ENCODE measurements at regions not wholly inside any gene's neighbourhood (a gene's known extent, or its start where the extent isn't known, plus 50 kb on each side); places are given as distances from the start of the nearest gene placed in this dataset.
A peak's percentile ranks its signal among the peaks of the same experiment; 100 is the strongest.
"Not testable (repeated sequence)": the region's sequence is repeated elsewhere in the genome, so short reads cannot be mapped to it uniquely, and the experiment has no call there.

- DNase-seq (ENCODE audit: low read depth in 2 of 2): no peak
Observed at GRCh38 chr22:22346401-22347107, 102.0 kb downstream of the VPREB1 start.

GRCh38 chr22:22348127-22348814 is 103.7 kb downstream of the VPREB1 start:
- no peak for DNase-seq (ENCODE audit: low read depth in 2 of 2)

DNA sequence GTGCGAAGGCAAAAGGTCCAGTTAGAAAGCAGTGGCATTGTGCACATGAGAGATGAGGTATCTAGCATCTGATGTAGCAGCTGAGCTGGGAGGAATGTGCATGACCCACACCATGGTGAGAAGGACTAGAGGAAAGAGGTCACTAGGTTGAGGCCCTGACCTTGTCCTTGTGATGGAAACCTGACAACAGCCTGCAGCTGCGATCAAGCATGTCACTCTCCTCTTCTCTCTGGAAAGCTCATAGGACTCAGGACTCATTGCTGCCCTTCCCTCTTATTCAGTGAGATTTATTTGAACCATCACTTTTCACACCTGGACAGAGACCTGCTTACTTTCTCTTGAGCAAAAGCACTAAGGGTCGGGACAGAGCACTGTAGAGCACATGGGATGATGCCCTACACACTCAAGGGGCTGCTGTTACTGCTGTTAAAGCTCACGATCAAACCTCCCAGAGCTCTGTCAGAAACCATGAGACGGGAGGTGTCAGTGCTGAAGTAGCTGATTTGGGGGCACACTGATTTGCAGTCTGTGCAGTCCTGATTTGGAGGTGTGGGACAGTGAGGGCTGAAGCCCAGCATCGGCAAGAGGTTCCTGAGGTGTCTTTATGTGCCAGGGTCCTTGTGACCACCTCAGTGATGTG is 104.3 kb downstream of the VPREB1 start:
- DNase-seq (ENCODE audit: low read depth in 2 of 2): no peak

GRCh38 chr22:22349455-22349836 is 104.9 kb downstream of the VPREB1 start:
- no peak for DNase-seq (ENCODE audit: low read depth in 2 of 2)

GRCh38 chr22:22351366-22351765 is 106.8 kb downstream of the VPREB1 start:
- DNase-seq (ENCODE audit: low read depth in 2 of 2): no peak

GRCh38 chr22:22352371-22352999 is 107.9 kb downstream of the VPREB1 start:
- no peak for DNase-seq (ENCODE audit: low read depth in 2 of 2)

GRCh38 chr22:22355096-22355834 is 110.7 kb downstream of the VPREB1 start:
- no peak for DNase-seq (ENCODE audit: low read depth in 2 of 2)

DNA sequence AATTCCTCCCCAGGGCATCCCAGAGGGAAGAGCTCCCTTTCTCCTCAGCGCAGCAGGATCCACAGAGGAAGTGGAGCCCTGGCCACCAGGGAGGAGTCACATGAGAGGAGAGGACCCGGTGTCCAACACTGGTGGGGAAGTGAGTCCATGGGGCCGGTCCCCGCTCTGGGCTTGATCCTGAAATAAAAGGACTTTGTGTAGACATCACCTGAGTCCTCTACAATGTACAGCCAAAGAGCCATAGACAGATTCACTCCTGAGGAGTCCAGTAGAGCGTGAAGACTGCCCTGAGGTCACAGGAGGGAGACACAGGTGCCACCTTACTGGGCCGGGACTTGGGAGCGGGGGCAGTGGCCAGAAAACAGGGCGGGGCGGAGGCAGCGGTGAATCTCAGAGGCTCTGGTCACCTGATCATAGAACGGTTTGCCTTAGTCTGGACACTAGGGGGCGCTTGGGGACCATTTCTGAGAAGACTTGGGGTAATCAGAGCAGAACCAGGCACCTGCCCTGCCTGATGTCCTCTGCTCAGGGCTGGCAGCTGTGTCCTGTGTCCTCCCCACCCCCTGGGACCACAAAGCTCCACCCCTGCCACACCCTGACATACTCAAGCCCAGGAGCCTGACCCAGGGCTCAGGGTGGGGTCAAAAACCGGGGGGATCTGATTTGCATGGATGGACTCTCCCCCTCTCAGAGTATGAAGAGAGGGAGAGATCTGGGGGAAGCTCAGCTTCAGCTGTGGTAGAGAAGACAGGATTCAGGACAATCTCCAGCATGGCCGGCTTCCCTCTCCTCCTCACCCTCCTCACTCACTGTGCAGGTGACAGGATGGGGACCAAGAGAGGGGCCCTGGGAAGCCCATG is 112.7 kb downstream of the VPREB1 start:
- peak; percentile 2 to 10 for DNase-seq (ENCODE audit: low read depth in 2 of 2)

DNA sequence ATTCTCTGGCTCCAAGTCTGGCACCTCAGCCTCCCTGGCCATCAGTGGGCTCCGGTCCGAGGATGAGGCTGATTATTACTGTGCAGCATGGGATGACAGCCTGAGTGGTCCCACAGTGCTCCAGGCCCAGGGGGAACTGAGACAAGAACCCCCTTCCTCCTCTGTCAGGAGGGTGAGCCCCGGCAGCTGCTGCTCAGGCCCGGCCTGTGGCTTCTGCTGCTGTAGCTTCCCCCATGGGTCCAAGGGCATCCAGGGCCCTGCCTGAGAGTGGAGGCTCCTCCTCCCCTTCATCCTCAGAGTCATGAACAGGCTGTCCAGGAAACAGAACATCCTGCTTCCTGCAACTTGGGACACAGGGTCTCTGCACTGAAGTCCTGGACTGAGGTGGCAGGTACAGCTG is 113.6 kb downstream of the VPREB1 start:
- DNase-seq (ENCODE audit: low read depth in 2 of 2): no peak

- no peak for DNase-seq (ENCODE audit: low read depth in 2 of 2)
Observed at GRCh38 chr22:22358686-22359085, 114.1 kb downstream of the VPREB1 start.

- no peak for DNase-seq (ENCODE audit: low read depth in 2 of 2)
Observed at GRCh38 chr22:22359465-22359864, 114.9 kb downstream of the VPREB1 start.

DNA sequence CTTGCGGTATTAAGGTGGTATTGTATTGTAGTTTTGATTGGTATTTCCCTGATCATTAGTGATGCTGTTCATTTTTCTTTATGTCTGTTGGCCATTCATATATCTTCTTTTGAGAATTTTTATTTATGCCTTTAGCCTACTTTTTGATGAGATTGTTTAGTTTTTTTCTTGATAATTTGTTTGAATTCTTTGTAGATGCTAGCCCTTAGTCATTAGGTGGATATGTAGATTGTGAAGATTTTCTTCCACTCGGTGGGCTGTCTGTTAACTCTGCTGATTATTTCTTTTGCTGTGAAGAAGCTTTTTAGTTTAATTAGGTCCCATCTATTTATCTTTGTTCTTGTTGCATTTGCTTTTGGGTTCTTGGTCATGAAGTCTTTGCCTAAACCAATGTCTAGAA is 115.4 kb downstream of the VPREB1 start:
- DNase-seq (ENCODE audit: low read depth in 2 of 2): no peak

GRCh38 chr22:22362311-22362710 is 117.7 kb downstream of the VPREB1 start:
- no peak for DNase-seq (ENCODE audit: low read depth in 2 of 2)

GRCh38 chr22:22362936-22363335 is 118.3 kb downstream of the VPREB1 start:
- no peak for DNase-seq (ENCODE audit: low read depth in 2 of 2)

GRCh38 chr22:22364207-22364606 is 119.6 kb downstream of the VPREB1 start:
- no peak for DNase-seq (ENCODE audit: low read depth in 2 of 2)

DNA sequence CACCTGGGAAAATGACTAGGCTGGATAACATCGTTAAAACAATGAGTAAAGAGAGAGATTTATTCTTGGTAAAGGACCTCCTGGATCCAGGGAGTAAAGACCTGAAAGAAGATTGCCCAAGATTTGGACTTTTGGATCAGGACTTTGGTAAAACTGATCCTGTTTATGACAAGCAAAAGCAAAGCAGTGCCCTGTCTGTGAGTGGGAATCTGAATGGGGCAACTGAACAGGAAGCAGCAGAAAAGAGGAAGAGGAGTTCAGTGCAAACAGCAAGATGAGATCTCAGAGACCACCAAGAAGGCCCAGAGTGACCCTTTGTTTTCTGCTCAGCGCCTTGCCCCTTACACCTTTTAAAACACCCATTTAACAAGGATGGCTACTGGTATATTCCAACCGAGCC is 122.0 kb downstream of the VPREB1 start:
- no peak for DNase-seq (ENCODE audit: low read depth in 2 of 2)

DNA sequence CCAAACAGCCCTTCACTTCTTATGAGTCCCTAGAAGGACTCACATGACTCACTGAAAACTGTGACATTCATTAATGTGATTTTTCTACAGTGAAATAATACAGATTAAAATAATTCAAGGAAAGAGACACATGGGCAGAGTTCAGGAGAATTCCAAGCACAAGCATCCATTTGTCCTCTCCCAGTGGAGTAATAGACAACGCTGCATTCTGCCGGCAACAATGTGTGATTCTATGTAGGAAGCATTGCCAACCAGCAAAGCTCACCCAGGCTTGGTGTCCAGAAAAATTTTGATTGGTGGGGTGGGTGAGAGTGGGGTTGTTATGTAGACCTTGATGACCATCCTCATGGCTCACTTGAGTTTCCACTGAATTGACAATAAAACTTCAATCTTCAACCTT is 123.9 kb downstream of the VPREB1 start:
- no peak for DNase-seq (ENCODE audit: low read depth in 2 of 2)

- DNase-seq (ENCODE audit: low read depth in 2 of 2): not testable (repeated sequence)
Observed at GRCh38 chr22:22369219-22369963, 124.8 kb downstream of the VPREB1 start.

DNA sequence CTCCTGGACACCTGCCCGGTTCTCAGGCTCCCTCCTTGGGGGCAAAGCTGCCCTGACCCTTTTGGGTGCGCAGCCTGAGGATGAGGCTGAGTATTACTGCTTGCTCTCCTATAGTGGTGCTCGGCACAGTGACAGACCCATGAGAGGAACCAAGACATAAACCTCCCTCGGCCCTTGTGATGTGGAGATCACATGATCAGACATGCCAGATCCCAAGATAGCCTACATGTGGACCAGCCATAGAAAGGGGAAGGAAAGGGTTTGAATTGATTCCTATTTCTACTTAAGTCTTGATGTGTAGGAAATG is 125.3 kb downstream of the VPREB1 start:
- DNase-seq (ENCODE audit: low read depth in 2 of 2): no peak

GRCh38 chr22:22371031-22371541 is 126.5 kb downstream of the VPREB1 start:
- DNase-seq (ENCODE audit: low read depth in 2 of 2): no peak
